ENCODE measurements at regions not wholly inside any gene's neighbourhood (a gene's known extent, or its start where the extent isn't known, plus 50 kb on each side); places are given as distances from the start of the nearest gene placed in this dataset.

- Histone ChIP-seq H3K27me3 (no peaks in the 10 kb centered on the region), H3K4me1 (no peaks in the 10 kb centered on the region), H3K9me3 (no peaks in the 10 kb centered on the region), H3K4me3 (no peak overlapping the region), H3K27ac (no peak overlapping the region), H3K36me3 (no peaks in the 10 kb centered on the region)
- TF ChIP-seq CTCF (IDR thresholded peaks at IDR 0.05) (no peak), POLR2A (IDR thresholded peaks at IDR 0.05) (no peak)
- DNase-seq = no peak
- intact Hi-C loops (cut with DNase I; ENCODE audit: low total_unique reads) = no loop called here
These were observed 62.8 kb upstream of the ADGRA1 start for GRCh38 chr10:133024704-133025557.

GRCh38 chr10:133023216-133023843 is 64.4 kb upstream of the ADGRA1 start:
- no peak for DNase-seq
- Histone ChIP-seq H3K27ac (no peak overlapping the region), H3K4me1 (no peaks in the 10 kb centered on the region), H3K27me3 (no peaks in the 10 kb centered on the region), H3K4me3 (no peak overlapping the region), H3K36me3 (no peaks in the 10 kb centered on the region), H3K9me3 (no peaks in the 10 kb centered on the region)
- no peak for TF ChIP-seq POLR2A (IDR thresholded peaks at IDR 0.05)
- no peak for TF ChIP-seq CTCF (IDR thresholded peaks at IDR 0.05)
- intact Hi-C loops (cut with DNase I; ENCODE audit: low total_unique reads) = no loop called here

- H3K36me3 ChIP-seq = no peaks in the 10 kb centered on the region
- H3K9me3 ChIP-seq = no peaks in the 10 kb centered on the region
- no peaks in the 10 kb centered on the region for H3K27me3 ChIP-seq
- H3K4me3 ChIP-seq = no peak overlapping the region
- intact Hi-C loops (cut with DNase I; ENCODE audit: low total_unique reads) = no loop called here
- no peak overlapping the region for H3K27ac ChIP-seq
- no peak for DNase-seq
- no peaks in the 10 kb centered on the region for H3K4me1 ChIP-seq
- no peak for TF ChIP-seq CTCF (IDR thresholded peaks at IDR 0.05)
- no peak for TF ChIP-seq POLR2A (IDR thresholded peaks at IDR 0.05)
These were observed 65.0 kb upstream of the ADGRA1 start for GRCh38 chr10:133022776-133023100.

GRCh38 chr10:133021963-133022775 is 65.6 kb upstream of the ADGRA1 start:
- Histone ChIP-seq H3K4me1 (no peaks in the 10 kb centered on the region), H3K4me3 (no peak overlapping the region), H3K9me3 (no peaks in the 10 kb centered on the region), H3K36me3 (no peaks in the 10 kb centered on the region), H3K27me3 (no peaks in the 10 kb centered on the region), H3K27ac (no peak overlapping the region)
- DNase-seq = no peak
- TF ChIP-seq POLR2A (IDR thresholded peaks at IDR 0.05) = no peak
- intact Hi-C loops (cut with DNase I; ENCODE audit: low total_unique reads) = no loop called here

GRCh38 chr10:133021116-133021962 is 66.4 kb upstream of the ADGRA1 start:
- no peak overlapping the region for H3K4me3 ChIP-seq
- no peaks in the 10 kb centered on the region for H3K9me3 ChIP-seq
- intact Hi-C loops (cut with DNase I; ENCODE audit: low total_unique reads) = no loop called here
- DNase-seq = no peak
- no peaks in the 10 kb centered on the region for H3K27me3 ChIP-seq
- no peaks in the 10 kb centered on the region for H3K36me3 ChIP-seq
- H3K4me1 ChIP-seq = no peaks in the 10 kb centered on the region
- H3K27ac ChIP-seq = no peak overlapping the region
- TF ChIP-seq POLR2A (IDR thresholded peaks at IDR 0.05) = no peak
- no peak for TF ChIP-seq CTCF (IDR thresholded peaks at IDR 0.05)
